ENCODE measurements at regions not wholly inside any gene's neighbourhood (a gene's known extent, or its start where the extent isn't known, plus 50 kb on each side); places are given as distances from the start of the nearest gene placed in this dataset.

GRCh38 chr4:151559595-151559994 lies 150.6 kb downstream of the FHIP1A start:
- TF ChIP-seq POLR2A (IDR thresholded peaks at IDR 0.05) (no peak), CTCF (IDR thresholded peaks at IDR 0.05) (no peak)

Measured in body of pancreas (tissue), 4 donors.